ENCODE measurements at regions not wholly inside any gene's neighbourhood (a gene's known extent, or its start where the extent isn't known, plus 50 kb on each side); places are given as distances from the start of the nearest gene placed in this dataset.

DNA sequence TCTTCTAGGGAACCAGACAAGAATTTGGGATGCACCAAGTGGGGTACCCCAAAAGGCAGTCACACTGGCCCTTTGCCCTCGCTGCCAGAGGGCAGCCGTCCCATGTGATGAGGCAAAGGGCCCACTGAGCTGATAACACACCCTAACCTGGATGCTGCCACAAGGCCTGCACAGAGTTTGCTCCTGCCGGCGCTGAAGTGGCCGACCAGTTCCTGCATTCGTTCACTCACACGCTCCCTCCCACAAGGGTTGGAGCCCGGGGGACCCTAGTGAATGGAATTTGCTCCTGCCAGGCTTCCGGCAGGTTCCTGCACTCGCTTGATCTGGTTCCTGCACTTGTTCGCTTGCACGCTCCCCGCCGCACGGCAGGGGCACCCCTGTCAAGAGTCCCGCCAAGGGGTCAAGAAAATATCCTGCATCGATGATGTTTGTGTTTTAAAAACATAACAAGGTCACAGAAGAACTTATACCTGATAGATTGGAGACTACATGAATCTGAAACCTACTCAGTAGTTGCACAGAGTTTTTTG, 296.4 kb upstream of the VCX start:
- TF ChIP-seq, protein P1, sequence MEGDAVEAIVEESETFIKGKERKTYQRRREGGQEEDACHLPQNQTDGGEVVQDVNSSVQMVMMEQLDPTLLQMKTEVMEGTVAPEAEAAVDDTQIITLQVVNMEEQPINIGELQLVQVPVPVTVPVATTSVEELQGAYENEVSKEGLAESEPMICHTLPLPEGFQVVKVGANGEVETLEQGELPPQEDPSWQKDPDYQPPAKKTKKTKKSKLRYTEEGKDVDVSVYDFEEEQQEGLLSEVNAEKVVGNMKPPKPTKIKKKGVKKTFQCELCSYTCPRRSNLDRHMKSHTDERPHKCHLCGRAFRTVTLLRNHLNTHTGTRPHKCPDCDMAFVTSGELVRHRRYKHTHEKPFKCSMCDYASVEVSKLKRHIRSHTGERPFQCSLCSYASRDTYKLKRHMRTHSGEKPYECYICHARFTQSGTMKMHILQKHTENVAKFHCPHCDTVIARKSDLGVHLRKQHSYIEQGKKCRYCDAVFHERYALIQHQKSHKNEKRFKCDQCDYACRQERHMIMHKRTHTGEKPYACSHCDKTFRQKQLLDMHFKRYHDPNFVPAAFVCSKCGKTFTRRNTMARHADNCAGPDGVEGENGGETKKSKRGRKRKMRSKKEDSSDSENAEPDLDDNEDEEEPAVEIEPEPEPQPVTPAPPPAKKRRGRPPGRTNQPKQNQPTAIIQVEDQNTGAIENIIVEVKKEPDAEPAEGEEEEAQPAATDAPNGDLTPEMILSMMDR (IDR thresholded peaks at IDR 0.05) = no peak
- no peak for TF ChIP-seq EZH2 (IDR thresholded peaks at IDR 0.05; ENCODE audit: borderline replicate concordance, insufficient read depth, low read depth, low read length, poor library complexity, severe bottlenecking)

All from B cell (primary cell).